Tibial nerve (tissue), 4 donors: ENCODE measurements at regions not wholly inside any gene's neighbourhood (a gene's known extent, or its start where the extent isn't known, plus 50 kb on each side); places are given as distances from the start of the nearest gene placed in this dataset.

ENCODE experiments used
- EP300 ChIP-seq, 2 donors: sonication (generic); formaldehyde crosslinking; IDR thresholded peaks; one replicate each; pipeline ENCODE4 v1.6.1; 2017; ENCODE audit warnings: antibody characterized with exemption in 2 of 2, mild to moderate bottlenecking in 1 of 2
- POLR2A ChIP-seq, 2 donors: fragments of 450-650 bp; IDR thresholded peaks; one replicate each; pipeline ENCODE4 v1.6.1; 2017; ENCODE audit warnings: antibody characterized with exemption in 2 of 2, mild to moderate bottlenecking in 2 of 2, moderate library complexity in 2 of 2
- TF ChIP-seq, protein P1 (sequence below), 5 experiments: fragments of 200-600 bp in 3 of 5; fragments of 450-650 bp in 2 of 5; sonication (generic) in 3 of 5; IDR thresholded peaks; one replicate each; pipeline ENCODE4 v1.5.1; 2016 to 2019; ENCODE audit warnings: antibody characterized with exemption in 5 of 5, mild to moderate bottlenecking in 3 of 5, moderate library complexity in 2 of 5

DNA sequence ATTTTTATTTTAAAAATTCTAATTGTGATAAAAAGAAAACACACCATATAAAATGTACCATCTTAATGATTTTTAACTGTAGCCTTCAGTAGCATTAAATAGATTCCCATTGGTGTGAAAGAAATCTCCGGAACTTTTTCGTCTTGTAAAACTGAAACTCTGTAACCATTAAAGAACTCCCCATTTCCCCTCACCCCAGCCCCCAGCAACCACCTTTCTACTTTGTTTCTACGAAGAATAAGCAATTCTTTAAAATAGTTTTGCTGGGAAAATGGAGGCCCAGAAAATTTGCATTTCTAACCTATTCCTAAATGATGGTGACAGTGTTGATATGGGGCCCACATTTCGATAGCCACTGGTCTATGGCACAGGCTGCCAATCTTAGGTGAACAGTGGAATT lies 305.4 kb upstream of the PFKP start:
- TF ChIP-seq, protein P1, sequence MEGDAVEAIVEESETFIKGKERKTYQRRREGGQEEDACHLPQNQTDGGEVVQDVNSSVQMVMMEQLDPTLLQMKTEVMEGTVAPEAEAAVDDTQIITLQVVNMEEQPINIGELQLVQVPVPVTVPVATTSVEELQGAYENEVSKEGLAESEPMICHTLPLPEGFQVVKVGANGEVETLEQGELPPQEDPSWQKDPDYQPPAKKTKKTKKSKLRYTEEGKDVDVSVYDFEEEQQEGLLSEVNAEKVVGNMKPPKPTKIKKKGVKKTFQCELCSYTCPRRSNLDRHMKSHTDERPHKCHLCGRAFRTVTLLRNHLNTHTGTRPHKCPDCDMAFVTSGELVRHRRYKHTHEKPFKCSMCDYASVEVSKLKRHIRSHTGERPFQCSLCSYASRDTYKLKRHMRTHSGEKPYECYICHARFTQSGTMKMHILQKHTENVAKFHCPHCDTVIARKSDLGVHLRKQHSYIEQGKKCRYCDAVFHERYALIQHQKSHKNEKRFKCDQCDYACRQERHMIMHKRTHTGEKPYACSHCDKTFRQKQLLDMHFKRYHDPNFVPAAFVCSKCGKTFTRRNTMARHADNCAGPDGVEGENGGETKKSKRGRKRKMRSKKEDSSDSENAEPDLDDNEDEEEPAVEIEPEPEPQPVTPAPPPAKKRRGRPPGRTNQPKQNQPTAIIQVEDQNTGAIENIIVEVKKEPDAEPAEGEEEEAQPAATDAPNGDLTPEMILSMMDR (IDR thresholded peaks at IDR 0.05) = no peak
- TF ChIP-seq EP300 (IDR thresholded peaks at IDR 0.05) (no peak), POLR2A (IDR thresholded peaks at IDR 0.05) (no peak)
